GDM1 (cell line): ENCODE measurements at regions not wholly inside any gene's neighbourhood (a gene's known extent, or its start where the extent isn't known, plus 50 kb on each side); places are given as distances from the start of the nearest gene placed in this dataset.
"Not testable (repeated sequence)": the region's sequence is repeated elsewhere in the genome, so short reads cannot be mapped to it uniquely, and the experiment has no call there.

Experiments
- DNase-seq: peaks from one replicate; lab custom pipeline; 2025; lab: John Stamatoyannopoulos, UW

- no peak for DNase-seq
Observed at GRCh38 chr17:83192161-83192788, 112.9 kb downstream of the METRNL start.

GRCh38 chr17:83192789-83193335 is 113.5 kb downstream of the METRNL start:
- DNase-seq = not testable (repeated sequence)

- no peak for DNase-seq
Observed at GRCh38 chr17:83193336-83194185, 114.2 kb downstream of the METRNL start.

DNA sequence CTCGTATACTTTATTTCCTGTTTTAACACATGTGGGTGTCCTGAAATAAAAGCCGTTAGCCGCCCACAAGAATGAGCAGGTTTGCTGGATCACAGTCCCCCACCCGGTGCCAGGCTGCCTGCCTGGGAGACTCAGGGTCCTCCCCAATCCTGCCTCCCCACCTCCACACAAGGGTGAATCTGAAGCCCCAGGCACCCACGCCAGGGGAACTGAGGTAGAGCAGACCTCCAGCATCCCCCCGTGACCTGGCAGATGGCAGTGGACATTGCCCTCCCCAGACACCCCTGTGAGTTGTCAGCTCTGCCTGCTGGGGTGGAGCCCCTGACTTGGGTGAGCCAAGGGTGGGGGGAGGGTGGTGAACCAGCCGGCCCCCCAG is 114.8 kb downstream of the METRNL start:
- DNase-seq = no peak

- no peak for DNase-seq
Observed at GRCh38 chr17:83194761-83195329, 115.4 kb downstream of the METRNL start.

GRCh38 chr17:83195330-83196023 is 116.1 kb downstream of the METRNL start:
- DNase-seq = no peak

DNA sequence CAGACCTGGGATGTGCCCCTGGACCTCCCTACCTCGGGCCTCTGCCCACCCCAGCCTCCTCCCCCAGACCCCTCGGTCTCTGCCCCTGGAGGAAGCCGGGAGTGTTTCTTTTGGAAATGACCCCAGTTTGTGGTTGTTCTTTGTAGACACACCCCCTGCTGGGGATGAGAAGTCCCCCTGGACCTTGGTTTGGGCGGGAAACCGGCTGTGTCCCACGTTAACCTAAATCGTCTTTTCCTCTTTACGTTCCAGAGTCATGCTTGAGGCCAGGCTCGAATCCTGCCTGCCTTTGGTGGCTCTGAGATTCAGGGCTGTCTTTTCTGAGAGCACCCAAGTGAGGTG is 116.6 kb downstream of the METRNL start:
- DNase-seq = no peak

DNA sequence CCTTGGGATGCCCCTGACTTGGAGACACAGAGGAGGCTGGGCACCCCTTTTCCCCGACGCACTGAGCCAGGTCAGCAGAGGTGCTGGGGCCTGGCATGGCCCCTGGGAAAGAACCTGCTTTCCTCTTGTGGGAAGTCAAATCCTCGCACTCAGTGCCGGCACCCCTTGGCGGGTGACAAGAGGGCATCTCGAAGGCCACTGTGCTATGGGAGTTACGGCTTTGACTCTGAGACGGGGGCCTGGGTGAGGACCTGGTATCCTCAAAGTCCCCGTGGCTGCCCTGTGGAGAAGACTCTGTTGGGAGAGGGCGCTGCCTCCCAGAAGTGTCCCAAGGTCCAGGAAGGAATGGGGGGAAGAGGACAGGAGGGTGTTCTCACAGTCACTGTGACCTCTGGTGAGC is 117.0 kb downstream of the METRNL start:
- no peak for DNase-seq

GRCh38 chr17:83196973-83197880 is 117.8 kb downstream of the METRNL start:
- DNase-seq = no peak

DNA sequence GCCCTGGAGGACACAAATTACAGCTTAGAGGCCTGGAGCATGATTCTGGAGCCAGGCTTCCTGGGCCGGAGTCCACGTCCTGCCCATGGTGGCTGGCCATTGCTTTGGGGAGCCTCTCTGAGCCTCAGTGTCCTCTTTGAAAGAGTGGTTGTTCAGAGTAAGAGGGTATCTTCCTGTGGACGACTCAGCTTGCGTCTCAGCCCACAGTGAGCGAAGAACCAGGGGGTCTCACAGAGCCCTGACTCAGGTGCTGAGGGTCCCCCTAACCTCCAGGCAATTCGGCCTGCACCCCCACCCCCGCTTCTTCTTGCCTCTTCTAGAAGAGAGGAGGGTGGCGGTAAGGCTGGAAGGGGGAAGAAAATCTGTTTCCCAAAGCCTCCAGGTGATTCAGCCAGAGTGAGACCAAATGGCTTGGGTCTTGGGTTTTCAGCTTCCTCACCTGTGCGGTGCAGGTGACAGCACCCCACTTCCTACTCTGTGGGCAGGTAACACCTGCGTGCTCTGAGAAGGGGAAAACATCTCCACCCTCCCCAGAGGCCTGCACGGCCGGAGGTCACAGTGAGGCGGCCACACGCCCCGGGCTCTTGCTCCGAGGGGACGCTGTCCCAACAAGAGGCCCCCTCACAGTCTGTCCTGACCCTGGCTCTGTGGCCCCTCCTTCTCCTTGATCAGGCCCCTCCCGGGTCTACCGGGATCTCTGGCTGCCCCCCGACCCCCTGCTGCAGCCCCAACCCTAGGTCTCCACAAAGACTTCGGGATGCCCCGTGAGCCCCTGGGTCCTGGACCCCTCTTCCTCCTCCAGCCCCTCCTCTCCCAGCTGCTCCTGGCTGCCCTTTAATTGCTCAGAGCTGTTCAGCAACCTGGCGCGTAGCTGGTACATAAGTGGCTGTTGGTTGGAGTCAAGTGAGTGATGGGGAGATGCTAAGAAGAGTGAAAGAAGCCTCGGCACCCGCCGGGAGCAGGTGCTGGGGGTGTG is 119.2 kb downstream of the METRNL start:
- no peak for DNase-seq

DNA sequence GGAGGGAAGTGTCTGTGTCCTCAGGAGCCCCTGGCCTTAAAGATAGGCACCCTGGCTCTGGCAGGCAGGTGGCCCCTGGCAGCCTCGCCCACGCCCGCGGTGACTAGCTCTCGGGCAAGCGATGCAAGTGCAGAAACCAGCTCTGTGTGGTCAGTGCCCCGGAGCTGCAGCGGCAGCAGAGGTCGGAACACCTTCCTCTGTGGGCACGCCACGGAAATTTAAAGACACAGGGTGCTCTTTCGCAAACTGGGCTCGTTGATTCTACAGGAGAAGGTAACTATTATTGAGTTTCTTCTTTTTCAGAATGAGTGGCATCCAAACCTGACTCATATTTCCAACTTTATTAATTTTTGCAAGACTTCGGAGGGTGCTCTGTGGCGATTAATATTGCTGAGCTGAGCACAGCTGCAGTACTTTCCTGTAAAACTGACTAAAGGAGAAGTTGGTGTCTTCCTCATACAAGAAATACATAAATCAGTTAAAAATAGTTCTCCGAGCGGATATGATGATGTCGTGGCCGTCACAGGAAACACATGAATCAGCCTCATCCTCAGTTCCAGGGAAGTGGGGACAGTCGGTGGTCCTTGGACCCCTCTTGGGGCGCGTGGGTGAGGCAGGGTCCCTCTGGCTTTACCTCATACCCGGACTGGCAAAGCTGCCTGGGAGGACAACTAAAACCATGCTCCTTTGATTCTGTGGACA is 120.2 kb downstream of the METRNL start:
- DNase-seq = peak; percentile 70

- no peak for DNase-seq
Observed at GRCh38 chr17:83200231-83200699, 120.9 kb downstream of the METRNL start.

- no peak for DNase-seq
Observed at GRCh38 chr17:83200751-83201150, 121.3 kb downstream of the METRNL start.

GRCh38 chr17:83201206-83202001 is 122.0 kb downstream of the METRNL start:
- no peak for DNase-seq

DNA sequence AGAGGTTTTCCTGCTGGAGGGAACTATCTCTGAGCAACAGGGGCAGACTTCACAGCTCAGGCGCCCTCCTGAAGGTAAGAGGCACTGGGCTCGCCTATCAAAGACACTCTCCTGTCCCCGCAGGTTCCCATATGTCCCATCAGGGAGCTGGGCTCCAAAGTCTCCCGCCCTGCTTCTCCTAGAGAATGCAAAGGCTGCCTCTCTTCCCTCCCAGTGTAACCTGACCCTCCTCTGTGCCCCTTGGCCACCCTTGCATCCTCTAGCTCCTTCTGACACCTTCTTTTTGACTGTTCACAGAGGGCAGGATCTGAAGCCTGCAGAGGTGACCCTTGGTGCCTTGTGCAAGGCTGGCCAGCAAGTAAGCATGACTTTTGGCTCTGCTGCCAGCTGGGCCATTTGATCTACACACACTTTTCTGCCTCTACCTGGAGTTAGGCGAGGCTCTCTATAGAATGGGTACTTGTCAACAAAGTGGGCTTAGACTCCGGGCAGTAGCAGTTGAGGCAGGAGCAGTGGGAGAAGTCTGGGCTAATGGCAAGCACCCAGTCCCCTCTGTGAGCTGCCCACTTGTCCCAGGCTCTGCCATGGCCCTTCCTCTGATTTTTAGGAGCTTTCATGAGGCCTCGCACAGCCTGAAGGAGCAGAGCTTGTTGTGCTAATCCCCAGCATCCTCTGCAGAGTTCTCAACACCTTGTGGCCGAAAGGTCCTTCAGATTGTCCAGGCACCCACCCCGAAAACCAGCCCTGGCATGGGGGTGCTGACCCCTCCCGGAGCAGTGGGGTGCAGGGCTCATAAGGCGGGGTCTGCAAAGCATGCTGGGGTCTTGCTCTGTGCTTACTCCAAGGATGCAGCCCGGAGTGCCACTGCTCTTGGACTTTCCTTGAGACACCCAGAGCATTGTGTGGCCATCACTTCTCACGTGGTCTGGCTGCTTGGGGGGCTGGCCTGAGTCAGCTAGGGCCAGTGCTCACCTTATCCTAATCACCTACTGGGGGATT is 122.9 kb downstream of the METRNL start:
- no peak for DNase-seq

DNA sequence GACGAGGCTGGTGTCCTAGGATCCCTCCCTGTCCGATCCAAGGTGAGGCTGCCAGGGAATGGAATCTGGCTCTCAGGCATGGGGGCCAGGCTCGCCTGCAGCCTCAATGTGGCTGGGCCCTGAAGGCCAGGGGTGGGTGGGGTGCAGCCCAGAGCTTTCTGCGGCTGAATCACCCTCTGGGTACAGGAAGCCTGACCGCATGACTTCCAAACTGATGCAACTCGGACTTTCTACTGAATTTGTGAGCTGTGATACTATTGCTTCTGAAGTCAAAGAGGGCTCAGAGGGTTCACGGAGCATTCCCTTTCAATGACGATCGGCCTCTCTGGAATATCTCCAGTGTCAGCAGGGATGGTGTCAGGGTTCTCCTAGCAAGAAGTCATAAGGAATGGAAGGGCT is 123.7 kb downstream of the METRNL start:
- DNase-seq = no peak

GRCh38 chr17:83203472-83204221 is 124.2 kb downstream of the METRNL start:
- no peak for DNase-seq
